ENCODE measurements at regions not wholly inside any gene's neighbourhood (a gene's known extent, or its start where the extent isn't known, plus 50 kb on each side); places are given as distances from the start of the nearest gene placed in this dataset.

GRCh38 chr12:92290886-92291285 is 145.2 kb upstream of the BTG1 start:
- Histone ChIP-seq H3K27ac (ENCODE audit: low read length) (no peak overlapping the region), H3K4me3 (ENCODE audit: low read length) (no peak overlapping the region), H3K36me3 (ENCODE audit: control insufficient read depth, insufficient read depth, low read length) (no peaks in the 10 kb centered on the region), H3K27me3 (ENCODE audit: control insufficient read depth, insufficient read depth, low read length) (no peaks in the 10 kb centered on the region), H3K4me1 (ENCODE audit: control insufficient read depth, insufficient read depth, low read length) (no peaks in the 10 kb centered on the region), H3K9me3 (ENCODE audit: control insufficient read depth, insufficient read depth, low read length) (no peaks in the 10 kb centered on the region)
- no peaks in the 10 kb centered on the region for H3K27me3 Mint-ChIP-seq (ENCODE audit: low read depth in 2 of 2)
- H3K36me3 Mint-ChIP-seq: no peaks in the 10 kb centered on the region
- no peak overlapping the region for H3K27ac Mint-ChIP-seq
- no peaks in the 10 kb centered on the region for H3K9me3 Mint-ChIP-seq
- 90% methylated on average over 1 of the region's 1 CpG for WGBS (ENCODE audit: insufficient coverage)
- no peak overlapping the region for H3K4me3 Mint-ChIP-seq
- intact Hi-C loops (cut with micrococcal nuclease): no loop called here
- TF ChIP-seq, protein P1, sequence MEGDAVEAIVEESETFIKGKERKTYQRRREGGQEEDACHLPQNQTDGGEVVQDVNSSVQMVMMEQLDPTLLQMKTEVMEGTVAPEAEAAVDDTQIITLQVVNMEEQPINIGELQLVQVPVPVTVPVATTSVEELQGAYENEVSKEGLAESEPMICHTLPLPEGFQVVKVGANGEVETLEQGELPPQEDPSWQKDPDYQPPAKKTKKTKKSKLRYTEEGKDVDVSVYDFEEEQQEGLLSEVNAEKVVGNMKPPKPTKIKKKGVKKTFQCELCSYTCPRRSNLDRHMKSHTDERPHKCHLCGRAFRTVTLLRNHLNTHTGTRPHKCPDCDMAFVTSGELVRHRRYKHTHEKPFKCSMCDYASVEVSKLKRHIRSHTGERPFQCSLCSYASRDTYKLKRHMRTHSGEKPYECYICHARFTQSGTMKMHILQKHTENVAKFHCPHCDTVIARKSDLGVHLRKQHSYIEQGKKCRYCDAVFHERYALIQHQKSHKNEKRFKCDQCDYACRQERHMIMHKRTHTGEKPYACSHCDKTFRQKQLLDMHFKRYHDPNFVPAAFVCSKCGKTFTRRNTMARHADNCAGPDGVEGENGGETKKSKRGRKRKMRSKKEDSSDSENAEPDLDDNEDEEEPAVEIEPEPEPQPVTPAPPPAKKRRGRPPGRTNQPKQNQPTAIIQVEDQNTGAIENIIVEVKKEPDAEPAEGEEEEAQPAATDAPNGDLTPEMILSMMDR (IDR thresholded peaks at IDR 0.05): no peak
- ATAC-seq (no peak), DNase-seq (no peak)
- no peaks in the 10 kb centered on the region for H3K4me1 Mint-ChIP-seq

DNA sequence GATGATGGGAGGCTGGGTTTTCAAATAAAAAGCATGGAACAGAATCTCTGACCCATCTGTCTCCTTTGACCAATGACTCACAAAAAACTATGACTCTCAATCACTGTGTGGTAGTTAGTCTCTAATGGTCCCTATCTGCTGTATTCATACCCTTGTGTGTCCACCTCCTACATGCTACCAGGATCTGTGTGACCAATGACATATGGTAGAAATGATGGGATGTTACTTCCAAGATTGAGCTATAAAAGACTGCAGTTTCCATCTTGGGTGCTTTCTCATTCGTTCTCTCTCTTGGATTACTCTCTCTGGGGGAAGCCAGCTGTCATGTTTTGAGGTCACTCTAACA is 144.7 kb upstream of the BTG1 start:
- H3K36me3 Mint-ChIP-seq: no peaks in the 10 kb centered on the region
- intact Hi-C loops (cut with micrococcal nuclease): no loop called here
- WGBS (ENCODE audit: insufficient coverage): 83% methylated on average over 1 of the region's 1 CpG
- H3K9me3 Mint-ChIP-seq: no peaks in the 10 kb centered on the region
- no peak for DNase-seq
- H3K9me3 ChIP-seq (ENCODE audit: control insufficient read depth, insufficient read depth, low read length): no peaks in the 10 kb centered on the region
- ATAC-seq: no peak
- H3K27ac Mint-ChIP-seq: no peak overlapping the region
- no peak overlapping the region for H3K27ac ChIP-seq (ENCODE audit: low read length)
- H3K4me1 ChIP-seq (ENCODE audit: control insufficient read depth, insufficient read depth, low read length): no peaks in the 10 kb centered on the region
- H3K4me1 Mint-ChIP-seq: no peaks in the 10 kb centered on the region
- no peak overlapping the region for H3K4me3 ChIP-seq (ENCODE audit: low read length)
- no peaks in the 10 kb centered on the region for H3K36me3 ChIP-seq (ENCODE audit: control insufficient read depth, insufficient read depth, low read length)
- TF ChIP-seq, protein P1 (IDR thresholded peaks at IDR 0.05): no peak
- H3K27me3 Mint-ChIP-seq (ENCODE audit: low read depth in 2 of 2): peaks cover 0 to 3% of the 10 kb centered on the region in 2 donors
- no peaks in the 10 kb centered on the region for H3K27me3 ChIP-seq (ENCODE audit: control insufficient read depth, insufficient read depth, low read length)
- no peak overlapping the region for H3K4me3 Mint-ChIP-seq

- Histone ChIP-seq H3K27ac (ENCODE audit: low read length) (no peak overlapping the region), H3K36me3 (ENCODE audit: control insufficient read depth, insufficient read depth, low read length) (no peaks in the 10 kb centered on the region), H3K27me3 (ENCODE audit: control insufficient read depth, insufficient read depth, low read length) (no peaks in the 10 kb centered on the region), H3K4me1 (ENCODE audit: control insufficient read depth, insufficient read depth, low read length) (no peaks in the 10 kb centered on the region), H3K4me3 (ENCODE audit: low read length) (no peak overlapping the region), H3K9me3 (ENCODE audit: control insufficient read depth, insufficient read depth, low read length) (no peaks in the 10 kb centered on the region)
- no peak for ATAC-seq
- WGBS (ENCODE audit: insufficient coverage): 92% methylated on average over 5 of the region's 5 CpGs
- no peaks in the 10 kb centered on the region for H3K4me1 Mint-ChIP-seq
- no peak for DNase-seq
- TF ChIP-seq, protein P1 (IDR thresholded peaks at IDR 0.05): no peak
- no peak overlapping the region for H3K4me3 Mint-ChIP-seq
- H3K36me3 Mint-ChIP-seq: no peaks in the 10 kb centered on the region
- no peaks in the 10 kb centered on the region for H3K9me3 Mint-ChIP-seq
- intact Hi-C loops (cut with micrococcal nuclease): no loop called here
- no peak overlapping the region for H3K27ac Mint-ChIP-seq
- H3K27me3 Mint-ChIP-seq (ENCODE audit: low read depth in 2 of 2): peaks cover 0 to 3% of the 10 kb centered on the region in 2 donors
Observed at GRCh38 chr12:92289629-92290349, 144.1 kb upstream of the BTG1 start.

DNA sequence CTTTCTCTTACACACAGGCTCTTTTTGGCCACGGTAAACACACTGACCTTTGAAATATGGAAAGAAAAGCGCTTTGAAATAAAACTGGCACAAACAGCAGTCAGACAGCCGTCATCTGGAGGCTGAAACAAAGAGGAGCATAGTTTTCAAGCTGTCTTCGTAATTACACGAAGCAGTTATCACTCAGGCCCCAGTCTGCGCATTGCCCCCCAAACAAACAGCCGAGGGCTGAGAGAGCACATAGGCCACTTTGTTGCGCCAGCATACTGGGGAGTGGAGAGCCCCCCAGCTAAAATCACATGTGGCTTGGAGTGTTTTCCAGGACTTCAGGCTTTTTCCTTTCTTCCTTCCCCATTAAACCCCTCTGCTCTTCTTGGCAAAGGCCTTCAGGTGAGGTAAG is 142.9 kb upstream of the BTG1 start:
- Histone ChIP-seq H3K27ac (ENCODE audit: low read length) (no peak overlapping the region), H3K9me3 (ENCODE audit: control insufficient read depth, insufficient read depth, low read length) (no peaks in the 10 kb centered on the region), H3K27me3 (ENCODE audit: control insufficient read depth, insufficient read depth, low read length) (no peaks in the 10 kb centered on the region), H3K36me3 (ENCODE audit: control insufficient read depth, insufficient read depth, low read length) (no peaks in the 10 kb centered on the region), H3K4me1 (ENCODE audit: control insufficient read depth, insufficient read depth, low read length) (no peaks in the 10 kb centered on the region), H3K4me3 (ENCODE audit: low read length) (no peak overlapping the region)
- H3K36me3 Mint-ChIP-seq: no peaks in the 10 kb centered on the region
- H3K4me3 Mint-ChIP-seq: no peak overlapping the region
- intact Hi-C loops (cut with micrococcal nuclease): no loop called here
- H3K9me3 Mint-ChIP-seq: no peaks in the 10 kb centered on the region
- H3K27me3 Mint-ChIP-seq (ENCODE audit: low read depth in 2 of 2): peaks cover 0 to 3% of the 10 kb centered on the region in 2 donors
- H3K4me1 Mint-ChIP-seq: no peaks in the 10 kb centered on the region
- 97% methylated on average over 8 of the region's 8 CpGs for WGBS (ENCODE audit: insufficient coverage)
- ATAC-seq: no peak
- H3K27ac Mint-ChIP-seq: no peak overlapping the region
- TF ChIP-seq, protein P1 (IDR thresholded peaks at IDR 0.05): no peak
- no peak for DNase-seq

Data from natural killer cell (primary cell).